ENCODE measurements at regions not wholly inside any gene's neighbourhood (a gene's known extent, or its start where the extent isn't known, plus 50 kb on each side); places are given as distances from the start of the nearest gene placed in this dataset.

DNA sequence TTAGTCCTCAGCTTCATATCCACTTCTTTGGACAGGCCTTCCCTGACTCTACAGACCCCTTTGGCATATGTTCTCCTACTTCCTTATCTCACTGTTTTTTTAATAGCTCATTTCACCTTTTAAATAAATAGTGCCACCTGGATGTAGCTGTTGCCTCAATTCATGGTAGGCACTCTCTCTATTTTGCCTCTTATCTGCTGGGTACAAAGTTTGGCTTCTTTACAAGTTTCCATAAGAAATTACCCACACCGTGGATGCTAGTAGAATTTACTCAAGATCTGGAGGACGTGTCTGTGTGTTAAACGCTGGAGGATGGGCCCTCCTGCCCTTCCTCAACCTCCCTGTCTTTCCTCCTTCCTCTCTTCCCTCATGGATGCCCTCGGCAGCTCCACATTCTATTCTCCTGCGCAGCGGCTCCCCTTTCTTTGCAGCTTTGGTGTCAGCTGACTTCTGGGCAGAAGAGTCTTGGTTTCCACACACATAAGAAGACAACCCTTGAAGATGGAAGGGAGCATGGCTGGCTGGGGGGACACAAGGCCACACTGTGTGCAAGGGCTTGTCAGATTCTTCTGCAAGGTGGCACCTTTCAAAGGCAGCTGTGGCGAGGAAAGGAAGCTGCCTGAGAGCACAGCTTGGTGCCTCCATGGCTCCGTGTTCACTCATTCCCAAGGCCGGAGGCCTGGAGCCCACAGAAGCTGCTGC lies 212.6 kb downstream of the SNX19 start:
- H3K27me3 Mint-ChIP-seq = peaks cover 2% of the 10 kb centered on the region
- no peaks in the 10 kb centered on the region for H3K9me3 Mint-ChIP-seq
- no peak overlapping the region for H3K4me3 Mint-ChIP-seq
- no peaks in the 10 kb centered on the region for H3K4me1 Mint-ChIP-seq
- CTCF ChIA-PET = no interaction called here
- DNase-seq = no peak
- no peak overlapping the region for H3K27ac Mint-ChIP-seq
- no peaks in the 10 kb centered on the region for H3K36me3 Mint-ChIP-seq (ENCODE audit: low read depth)
- POLR2A ChIA-PET = no interaction called here

DNA sequence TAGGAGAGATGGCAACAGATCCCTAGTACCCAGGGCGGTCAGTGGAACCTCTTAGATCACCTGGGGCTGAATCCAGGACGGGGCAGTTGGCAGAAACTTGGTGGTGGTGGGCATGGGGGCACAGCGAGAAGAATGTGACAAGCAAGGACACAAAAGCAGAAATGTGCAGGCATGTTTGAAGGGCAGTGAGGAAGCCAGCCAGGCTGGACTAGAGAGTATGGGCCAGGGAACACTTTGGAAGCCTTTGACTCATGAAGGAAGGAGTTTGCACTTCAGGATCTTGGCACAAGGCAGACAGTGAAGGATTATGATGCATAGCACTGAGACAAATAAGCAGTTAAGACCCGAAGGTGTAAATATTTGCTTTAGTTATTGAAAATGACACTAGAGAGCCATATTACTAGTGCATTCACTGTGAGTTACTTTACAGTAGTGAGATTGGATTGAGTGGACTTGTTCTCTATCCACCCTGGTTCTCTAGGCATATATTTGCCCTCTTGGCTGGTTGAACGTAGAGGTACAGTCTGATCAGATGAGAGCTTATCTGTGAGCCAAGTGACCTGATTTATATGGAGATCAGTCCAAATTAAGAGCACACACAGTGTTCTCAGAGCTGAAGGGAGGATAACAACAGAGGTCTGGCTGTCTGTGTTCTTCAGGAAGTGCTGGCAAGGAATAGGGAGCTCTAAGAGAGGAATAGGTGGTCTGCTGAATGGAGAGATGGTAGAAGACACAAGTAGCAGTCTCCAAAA lies 210.4 kb downstream of the SNX19 start:
- Mint-ChIP-seq H3K4me3 (no peak overlapping the region), H3K36me3 (ENCODE audit: low read depth) (no peaks in the 10 kb centered on the region), H3K27ac (no peak overlapping the region), H3K9me3 (no peaks in the 10 kb centered on the region), H3K4me1 (no peaks in the 10 kb centered on the region), H3K27me3 (peaks cover 2% of the 10 kb centered on the region)
- CTCF ChIA-PET = no interaction called here
- POLR2A ChIA-PET = no interaction called here
- no peak for DNase-seq

DNA sequence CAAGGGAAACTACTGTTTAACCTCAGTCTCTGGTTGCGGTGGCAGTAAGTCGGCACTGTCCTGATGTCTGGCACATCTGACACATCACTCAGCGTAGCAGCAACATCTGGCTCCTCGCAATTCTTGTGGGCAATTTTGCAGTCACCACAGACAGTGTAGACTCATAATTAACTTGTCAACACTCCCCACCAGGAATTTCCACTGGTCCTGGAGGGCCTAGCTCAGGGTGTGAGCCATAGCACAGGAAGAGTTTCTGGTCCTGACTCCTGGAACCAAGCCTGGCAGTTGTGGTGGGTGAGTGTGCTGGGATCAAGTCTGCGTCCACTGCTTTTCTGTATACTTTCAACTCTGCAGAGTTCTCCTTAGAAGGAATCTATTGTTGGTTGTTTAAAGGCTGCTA lies 209.7 kb downstream of the SNX19 start:
- H3K27ac Mint-ChIP-seq = no peak overlapping the region
- POLR2A ChIA-PET = no interaction called here
- no peak for DNase-seq
- H3K36me3 Mint-ChIP-seq (ENCODE audit: low read depth) = no peaks in the 10 kb centered on the region
- CTCF ChIA-PET = no interaction called here
- H3K9me3 Mint-ChIP-seq = no peaks in the 10 kb centered on the region
- no peaks in the 10 kb centered on the region for H3K4me1 Mint-ChIP-seq
- no peaks in the 10 kb centered on the region for H3K27me3 Mint-ChIP-seq
- no peak overlapping the region for H3K4me3 Mint-ChIP-seq

DNA sequence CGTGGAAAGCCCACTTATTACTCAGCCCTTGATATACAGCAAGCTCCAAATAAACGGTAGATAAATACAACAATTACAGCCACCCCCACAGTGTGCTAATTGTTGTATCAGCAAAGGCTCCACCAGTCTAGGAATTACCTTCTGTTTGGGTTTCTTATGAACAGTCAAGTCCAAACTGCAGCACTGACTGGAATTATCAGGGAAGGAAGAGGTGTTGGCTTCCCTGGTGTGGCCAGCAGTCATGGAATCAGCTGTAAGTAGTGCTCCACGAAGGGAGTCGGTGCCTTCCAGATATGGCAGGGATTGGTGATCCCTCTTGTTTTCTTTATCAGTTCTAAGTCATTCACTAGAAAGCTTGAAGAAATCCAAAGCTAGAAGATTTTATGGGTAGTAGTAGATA lies 209.1 kb downstream of the SNX19 start:
- no peaks in the 10 kb centered on the region for H3K36me3 Mint-ChIP-seq (ENCODE audit: low read depth)
- no peaks in the 10 kb centered on the region for H3K4me1 Mint-ChIP-seq
- H3K27me3 Mint-ChIP-seq = no peaks in the 10 kb centered on the region
- ChIA-PET CTCF (no interaction called here), POLR2A (no interaction called here)
- no peak overlapping the region for H3K27ac Mint-ChIP-seq
- H3K9me3 Mint-ChIP-seq = no peaks in the 10 kb centered on the region
- DNase-seq = no peak
- no peak overlapping the region for H3K4me3 Mint-ChIP-seq

DNA sequence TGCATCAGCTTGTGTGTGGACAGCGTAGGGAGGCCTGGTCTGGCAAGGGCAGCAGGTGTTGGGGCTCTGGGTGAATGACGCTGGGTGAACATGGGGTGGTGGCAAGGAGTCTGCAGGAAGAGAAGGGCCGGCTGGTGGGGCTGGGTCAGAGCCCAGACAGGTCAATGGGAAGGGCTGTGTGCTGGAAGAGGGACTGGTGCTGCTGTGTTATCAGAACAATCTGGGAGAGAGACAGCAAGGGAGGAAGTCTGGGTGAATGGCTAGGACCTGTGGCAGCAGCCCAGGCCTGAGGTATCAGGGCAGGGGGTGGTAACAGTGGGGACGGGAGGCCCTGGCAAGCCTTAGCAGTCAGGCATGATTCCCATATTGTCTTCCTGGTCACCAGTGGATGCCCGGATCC lies 206.7 kb downstream of the SNX19 start:
- Mint-ChIP-seq H3K9me3 (no peaks in the 10 kb centered on the region), H3K4me3 (no peak overlapping the region), H3K36me3 (ENCODE audit: low read depth) (no peaks in the 10 kb centered on the region), H3K27ac (no peak overlapping the region), H3K4me1 (no peaks in the 10 kb centered on the region), H3K27me3 (no peaks in the 10 kb centered on the region)
- CTCF ChIA-PET = no interaction called here
- DNase-seq = no peak
- POLR2A ChIA-PET = no interaction called here

DNA sequence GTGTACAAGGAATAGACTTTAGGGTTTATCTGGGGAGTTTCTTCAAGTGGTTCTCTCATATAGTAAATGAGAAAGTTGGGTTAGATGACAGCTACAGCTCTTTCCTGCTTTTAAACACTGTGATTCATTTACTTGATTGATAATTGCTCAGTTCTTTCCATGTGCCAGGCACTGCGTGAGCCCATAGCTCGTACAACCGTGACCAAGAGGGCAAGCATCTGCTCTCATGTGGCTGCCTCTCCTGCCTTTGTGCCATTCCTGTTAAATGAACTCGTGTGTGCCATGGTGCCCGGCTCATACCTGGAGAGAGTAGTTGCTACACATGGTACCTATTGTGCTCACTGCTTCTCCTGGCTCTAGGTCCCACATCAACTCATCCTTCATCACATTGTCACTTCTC lies 206.3 kb downstream of the SNX19 start:
- Mint-ChIP-seq H3K36me3 (ENCODE audit: low read depth) (no peaks in the 10 kb centered on the region), H3K27ac (no peak overlapping the region), H3K27me3 (no peaks in the 10 kb centered on the region), H3K4me1 (no peaks in the 10 kb centered on the region), H3K9me3 (no peaks in the 10 kb centered on the region), H3K4me3 (no peak overlapping the region)
- POLR2A ChIA-PET = no interaction called here
- CTCF ChIA-PET = no interaction called here
- DNase-seq = no peak

DNA sequence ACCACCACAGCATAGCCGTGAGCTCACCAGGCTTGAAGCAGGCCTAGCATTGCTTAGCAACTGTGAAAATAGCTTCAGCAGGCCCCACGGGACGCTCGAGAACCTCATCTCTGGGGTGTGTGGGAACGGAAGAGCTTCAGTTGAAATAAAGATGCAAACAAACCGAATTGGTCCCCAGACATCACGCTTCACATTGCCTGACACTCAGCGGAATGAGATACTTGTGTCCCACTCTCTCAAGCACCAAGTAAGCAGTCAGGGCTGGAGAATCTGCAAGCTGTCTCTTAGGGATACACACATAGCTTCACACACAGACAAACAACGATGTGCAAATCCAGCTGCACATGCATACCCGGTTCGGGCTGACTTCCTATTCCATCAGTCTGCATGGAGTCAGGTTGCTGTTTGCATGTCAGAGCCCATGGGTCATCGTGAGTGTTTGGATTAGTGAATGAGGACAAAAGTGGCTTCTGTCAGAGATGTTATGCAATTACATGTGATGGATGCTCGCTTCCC lies 205.7 kb downstream of the SNX19 start:
- H3K36me3 Mint-ChIP-seq (ENCODE audit: low read depth) = no peaks in the 10 kb centered on the region
- no peaks in the 10 kb centered on the region for H3K27me3 Mint-ChIP-seq
- no peaks in the 10 kb centered on the region for H3K9me3 Mint-ChIP-seq
- no peak overlapping the region for H3K4me3 Mint-ChIP-seq
- ChIA-PET CTCF (no interaction called here), POLR2A (no interaction called here)
- no peak for DNase-seq
- H3K4me1 Mint-ChIP-seq = no peaks in the 10 kb centered on the region
- H3K27ac Mint-ChIP-seq = no peak overlapping the region

DNA sequence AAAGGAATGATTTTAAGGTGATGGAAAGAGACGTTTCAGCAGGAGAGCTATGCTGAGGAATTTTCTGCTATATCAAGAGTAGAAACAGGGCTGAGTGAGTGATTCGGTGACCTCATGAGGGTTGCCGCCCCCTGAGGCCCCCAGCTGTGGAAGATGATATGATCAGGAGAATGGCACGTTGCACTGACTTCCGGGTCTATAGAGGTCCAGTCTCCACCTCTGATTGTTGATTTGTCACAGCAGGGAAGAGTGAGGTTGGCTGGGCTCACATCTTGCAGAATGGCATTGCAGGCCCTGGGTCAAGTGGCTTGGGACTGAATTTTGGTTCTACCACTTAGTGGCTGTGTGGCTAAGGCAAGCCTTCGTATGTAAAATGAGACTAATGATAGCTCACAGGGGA lies 205.1 kb downstream of the SNX19 start:
- ChIA-PET CTCF (no interaction called here), POLR2A (no interaction called here)
- Mint-ChIP-seq H3K4me1 (no peaks in the 10 kb centered on the region), H3K9me3 (no peaks in the 10 kb centered on the region), H3K36me3 (ENCODE audit: low read depth) (no peaks in the 10 kb centered on the region), H3K27ac (no peak overlapping the region), H3K4me3 (no peak overlapping the region), H3K27me3 (no peaks in the 10 kb centered on the region)
- DNase-seq = no peak

DNA sequence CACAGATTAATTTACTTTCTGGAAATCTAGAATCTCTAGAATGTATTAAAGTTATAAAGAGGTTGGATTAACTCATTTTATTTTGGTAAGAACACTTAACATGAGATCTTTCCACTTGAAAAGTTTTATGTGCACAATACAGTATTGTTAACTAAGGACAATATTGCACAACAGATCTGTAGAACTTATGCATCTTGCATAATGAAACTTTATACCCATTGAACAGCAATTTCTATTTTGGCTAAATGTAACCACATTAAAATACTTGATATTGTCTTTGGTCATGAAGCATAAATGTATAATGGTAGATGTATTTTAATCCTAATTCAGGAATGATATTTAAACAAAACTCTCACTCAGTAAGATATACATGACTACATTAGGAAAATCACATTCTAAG lies 203.8 kb downstream of the SNX19 start:
- Mint-ChIP-seq H3K9me3 (no peaks in the 10 kb centered on the region), H3K27me3 (no peaks in the 10 kb centered on the region), H3K36me3 (ENCODE audit: low read depth) (no peaks in the 10 kb centered on the region), H3K4me1 (no peaks in the 10 kb centered on the region), H3K27ac (no peak overlapping the region), H3K4me3 (no peak overlapping the region)
- CTCF ChIA-PET = no interaction called here
- POLR2A ChIA-PET = no interaction called here
- no peak for DNase-seq

DNA sequence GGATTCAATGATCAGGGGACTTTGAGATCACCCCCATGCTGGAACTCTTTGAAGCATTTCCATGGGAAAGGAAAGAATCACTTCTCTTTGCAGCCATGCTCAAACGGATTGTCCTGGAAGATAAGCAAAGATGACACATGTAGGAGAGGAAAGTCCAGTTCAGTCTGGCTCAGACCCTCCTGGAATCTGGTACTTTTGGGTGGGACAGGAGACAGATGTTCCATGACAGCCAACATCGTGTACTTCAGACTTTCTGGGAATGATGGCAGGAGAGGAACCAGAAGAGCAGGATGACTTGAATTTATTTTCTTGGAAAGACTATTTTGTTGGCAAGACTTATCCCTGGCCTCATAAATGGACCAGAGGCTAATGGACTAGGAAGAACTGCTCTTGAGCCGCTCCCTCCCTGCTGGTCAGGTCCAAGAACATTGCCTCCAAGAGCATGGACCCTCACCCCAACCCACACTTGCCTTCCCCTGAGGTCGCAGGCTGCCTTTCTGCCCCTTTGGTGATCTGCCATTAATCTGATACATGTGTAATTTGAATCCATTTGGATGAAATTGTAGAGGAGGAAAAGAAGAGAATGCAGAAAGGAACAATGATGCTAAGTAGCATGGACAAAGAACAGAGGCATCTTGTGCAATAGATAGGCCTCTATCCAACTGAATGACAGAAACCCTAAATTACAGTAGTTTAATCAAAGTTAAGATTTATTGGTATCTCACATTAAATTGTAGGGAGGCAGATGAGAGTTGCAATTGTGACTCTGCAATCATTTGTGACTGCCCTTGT lies 201.0 kb downstream of the SNX19 start:
- Mint-ChIP-seq H3K9me3 (no peaks in the 10 kb centered on the region), H3K4me3 (no peak overlapping the region), H3K4me1 (no peaks in the 10 kb centered on the region), H3K27me3 (no peaks in the 10 kb centered on the region), H3K36me3 (ENCODE audit: low read depth) (no peaks in the 10 kb centered on the region), H3K27ac (no peak overlapping the region)
- no peak for DNase-seq
- POLR2A ChIA-PET = no interaction called here
- CTCF ChIA-PET = no interaction called here

DNA sequence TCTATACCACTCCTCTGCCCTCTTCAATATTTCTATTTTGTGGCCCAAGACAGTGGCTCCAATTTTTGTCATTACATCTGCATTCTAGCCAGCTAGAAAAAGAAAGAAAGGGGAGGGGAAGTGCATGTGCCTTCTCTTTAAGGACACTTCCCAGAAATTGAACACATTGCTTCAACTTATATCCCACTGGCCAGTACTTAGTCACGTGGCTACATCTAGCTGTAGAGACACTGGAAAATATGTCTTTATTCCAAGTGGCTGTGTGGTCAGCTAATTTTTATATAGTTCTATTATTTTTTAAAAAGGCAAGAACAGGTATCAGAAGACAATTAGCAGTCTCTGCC lies 200.4 kb downstream of the SNX19 start:
- H3K9me3 Mint-ChIP-seq = no peaks in the 10 kb centered on the region
- H3K4me3 Mint-ChIP-seq = no peak overlapping the region
- ChIA-PET POLR2A (no interaction called here), CTCF (no interaction called here)
- DNase-seq = no peak
- no peaks in the 10 kb centered on the region for H3K36me3 Mint-ChIP-seq (ENCODE audit: low read depth)
- H3K4me1 Mint-ChIP-seq = no peaks in the 10 kb centered on the region
- H3K27me3 Mint-ChIP-seq = no peaks in the 10 kb centered on the region
- no peak overlapping the region for H3K27ac Mint-ChIP-seq

DNA sequence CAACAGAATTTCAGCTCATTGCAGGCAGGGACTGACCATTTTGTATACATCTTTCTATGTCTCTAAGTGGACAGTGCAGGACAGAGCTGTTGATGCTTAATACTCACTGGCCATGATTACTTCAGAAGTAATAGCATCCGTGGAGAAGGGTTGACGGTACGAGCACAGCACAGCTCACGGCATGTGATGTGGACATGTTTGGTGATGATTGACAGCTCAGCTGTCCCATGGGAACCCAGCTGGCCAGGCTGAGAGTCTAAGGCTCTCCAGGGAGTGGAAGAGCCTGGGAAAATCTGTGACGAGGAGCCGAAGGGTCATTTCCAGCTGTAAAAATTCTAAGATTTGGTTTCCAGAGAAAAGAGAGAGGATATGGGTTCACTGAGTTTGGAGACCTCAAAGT lies 198.2 kb downstream of the SNX19 start:
- H3K36me3 Mint-ChIP-seq (ENCODE audit: low read depth) = no peaks in the 10 kb centered on the region
- ChIA-PET CTCF (interaction anchor here (1.3 kb wide), 1 partner anchor 9 kb away, joined by 3 read pairs; no protein-coding TSS in a partner anchor), POLR2A (interaction anchor here (1.2 kb wide), 1 partner anchor 10 kb away, joined by 3 read pairs; no protein-coding TSS in a partner anchor)

DNA sequence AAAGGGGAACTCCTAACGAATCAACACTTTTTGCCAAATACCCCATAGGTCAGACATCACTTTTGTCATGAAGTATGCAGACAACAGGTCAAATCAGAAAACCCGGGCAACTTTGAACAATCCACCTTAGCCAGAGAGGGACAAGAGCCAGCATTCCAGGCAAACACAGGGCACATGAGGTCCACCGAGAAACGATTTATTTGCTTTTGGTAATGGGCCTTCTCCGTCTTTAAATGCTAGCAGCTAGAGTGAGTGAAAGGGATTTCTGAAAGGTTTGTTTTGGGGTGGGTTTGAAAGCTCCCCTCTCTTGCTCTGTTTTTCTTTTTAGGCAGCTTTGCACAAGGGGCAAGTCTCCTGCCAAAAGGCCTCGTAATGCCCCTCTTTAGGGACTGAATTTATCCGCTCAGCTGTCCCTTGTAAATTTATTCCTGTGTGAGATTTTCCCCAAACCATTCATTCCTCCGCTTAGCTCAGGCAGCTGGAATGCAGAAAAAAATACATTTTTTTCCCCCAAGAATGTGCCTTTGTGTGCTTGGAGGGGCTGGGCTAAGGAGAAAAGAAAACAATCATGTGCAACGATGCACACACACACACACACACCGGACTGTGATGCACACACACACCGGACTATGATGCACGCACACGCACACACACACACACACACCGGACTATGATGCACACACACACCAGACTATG lies 196.9 kb downstream of the SNX19 start:
- Mint-ChIP-seq H3K27ac (no peak overlapping the region), H3K36me3 (ENCODE audit: low read depth) (no peaks in the 10 kb centered on the region), H3K27me3 (no peaks in the 10 kb centered on the region), H3K4me3 (no peak overlapping the region), H3K9me3 (no peaks in the 10 kb centered on the region), H3K4me1 (no peaks in the 10 kb centered on the region)
- no peak for DNase-seq
- ChIA-PET CTCF (no interaction called here), POLR2A (no interaction called here)

More for the DNA sequence above, 198.2 kb downstream of the SNX19 start:
- no peaks in the 10 kb centered on the region for H3K27me3 Mint-ChIP-seq
- H3K4me3 Mint-ChIP-seq = no peak overlapping the region
- no peaks in the 10 kb centered on the region for H3K9me3 Mint-ChIP-seq
- H3K4me1 Mint-ChIP-seq = no peaks in the 10 kb centered on the region
- H3K27ac Mint-ChIP-seq = no peak overlapping the region
- DNase-seq = no peak

All from activated CD4-positive, alpha-beta memory T cell treated with anti-CD3 and anti-CD28 coated beads, Interleukin-2, amount 10 ng/mL, durations not matched to agents 7 days and 5 days (primary cell).